AG04450 (cell line): ENCODE measurements at regions not wholly inside any gene's neighbourhood (a gene's known extent, or its start where the extent isn't known, plus 50 kb on each side); places are given as distances from the start of the nearest gene placed in this dataset.

ENCODE experiments used
- CTCF ChIA-PET: fragments of 300-600, 350-600 bp; formaldehyde crosslinking; extraction: SDS; loops from one replicate; lab custom pipeline; 2022; ENCODE audit warnings: antibody characterized with exemption, inconsistent platforms; lab: Charles Lee
- POLR2A ChIA-PET: fragments of 350-600 bp; formaldehyde crosslinking; extraction: SDS; loops from one replicate; lab custom pipeline; 2021; ENCODE audit warnings: antibody characterized with exemption, inconsistent platforms; lab: Yijun Ruan, JAX
- DNase-seq: peaks from one replicate; pipeline ENCODE4 v3.0.0-alpha.2; 2011; ENCODE audit warnings: low read depth, low spot score
- H3K27ac ChIP-seq: one replicate; pipeline ENCODE4 v1.5.1; 2012; ENCODE audit warnings: low read depth, low read length, control low read depth
- H3K27me3 ChIP-seq: one replicate; pipeline ENCODE4 v1.6.0; 2012; ENCODE audit warnings: low read length; ENCODE audit not compliant: control insufficient read depth, insufficient read depth
- H3K4me3 ChIP-seq: 2 replicates; pipeline ENCODE4 v1.5.1; 2011; ENCODE audit warnings: mild to moderate bottlenecking, low read depth, low read length, control low read depth
- H3K9me3 ChIP-seq: 2 replicates; pipeline ENCODE4 v1.5.1; 2012; ENCODE audit warnings: low read length; ENCODE audit not compliant: control insufficient read depth, insufficient read depth
- CTCF ChIP-seq: IDR thresholded peaks from 2 replicates; pipeline ENCODE4 v1.5.1; 2011; ENCODE audit warnings: low read depth, low read length, control low read depth, inconsistent platforms

DNA sequence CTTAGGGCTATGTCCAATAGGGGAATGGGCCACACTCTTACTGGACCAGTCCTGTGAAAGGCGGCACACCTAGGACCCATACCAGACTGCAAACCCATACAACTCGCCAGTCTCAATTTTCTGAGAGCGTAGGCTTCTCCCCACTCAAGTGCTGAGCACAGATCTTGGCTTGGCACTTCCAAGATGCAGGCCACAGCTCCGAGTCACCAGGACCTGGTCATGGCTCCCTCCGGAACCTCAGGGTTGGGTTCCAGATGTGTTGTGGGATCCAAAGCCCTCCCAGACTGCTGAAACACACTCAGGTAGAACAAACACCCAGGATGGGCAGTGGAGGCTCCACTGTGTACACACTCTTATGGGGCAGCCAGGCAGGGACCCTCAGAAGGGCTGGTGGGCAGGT lies 103.3 kb downstream of the TMEM144 start:
- DNase-seq, result no peak
- no peaks in the 10 kb centered on the region for H3K27me3 ChIP-seq
- ChIA-PET POLR2A (no interaction called here), CTCF (interaction anchor here (1.5 to 1.8 kb wide), 2 partner anchors 53 to 312 kb away, joined by 4 to 5 read pairs; no protein-coding TSS in a partner anchor)
- H3K9me3 ChIP-seq, result no peaks in the 10 kb centered on the region
- no peak overlapping the region for H3K4me3 ChIP-seq
- H3K27ac ChIP-seq, result peak overlapping the region; percentile 99
- TF ChIP-seq CTCF, result no peak

- CTCF ChIA-PET, result interaction anchor here (1.3 to 1.8 kb wide), 4 partner anchors 21 to 310 kb away, joined by 3 to 5 read pairs (median 4); no protein-coding TSS in a partner anchor
These were observed 104.6 kb downstream of the TMEM144 start for GRCh38 chr4:158314756-158315487.

DNA sequence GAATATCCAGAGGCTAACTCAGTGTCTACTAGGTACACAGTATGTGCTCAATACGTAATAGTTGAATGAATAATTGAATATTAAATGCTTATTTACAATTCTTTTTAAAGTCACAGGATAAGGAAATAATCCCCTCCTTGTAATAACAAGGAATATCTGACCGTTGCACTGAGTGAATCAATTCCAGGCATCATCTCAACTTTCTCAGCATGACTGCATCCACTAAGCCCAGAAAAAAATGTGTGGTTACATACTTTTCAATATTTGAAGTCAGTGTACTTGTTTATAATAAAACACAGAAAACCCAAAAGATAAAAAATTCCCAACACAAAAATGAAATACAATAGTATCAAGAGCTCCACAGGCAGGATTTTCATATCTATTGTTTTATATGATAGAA lies 105.4 kb downstream of the TMEM144 start:
- Histone ChIP-seq H3K4me3 (no peak overlapping the region), H3K27me3 (no peaks in the 10 kb centered on the region), H3K27ac (no peak overlapping the region), H3K9me3 (peaks cover 5% of the 10 kb centered on the region; the same call in 1 of the 2 replicates)
- ChIA-PET CTCF (interaction anchor here (1.4 kb wide), 1 partner anchor 21 kb away, joined by 3 read pairs; no protein-coding TSS in a partner anchor), POLR2A (interaction anchor here (0.6 to 1.5 kb wide), 2 partner anchors 7 to 195 kb away, joined by 4 to 5 read pairs; no protein-coding TSS in a partner anchor)
- DNase-seq, result peak; percentile 47
- no peak for TF ChIP-seq CTCF

More at GRCh38 chr4:158314756-158315487, 104.6 kb downstream of the TMEM144 start:
- H3K4me3 ChIP-seq, result no peak overlapping the region
- POLR2A ChIA-PET, result interaction anchor here (0.6 to 1.5 kb wide), 3 partner anchors 8 to 512 kb away, joined by 3 to 5 read pairs (median 4); no protein-coding TSS in a partner anchor
- TF ChIP-seq CTCF, result no peak
- peak overlapping the region; percentile 98 for H3K27ac ChIP-seq
- peaks cover 2% of the 10 kb centered on the region; the same call in 1 of the 2 replicates for H3K9me3 ChIP-seq
- H3K27me3 ChIP-seq, result no peaks in the 10 kb centered on the region
- peak; percentile 90 for DNase-seq

- H3K27ac ChIP-seq, result no peak overlapping the region
- CTCF ChIA-PET, result interaction anchor here (1.4 kb wide), 1 partner anchor 20 kb away, joined by 3 read pairs; no protein-coding TSS in a partner anchor
- H3K27me3 ChIP-seq, result no peaks in the 10 kb centered on the region
- POLR2A ChIA-PET, result interaction anchor here (0.8 kb wide), 1 partner anchor 506 kb away, joined by 3 read pairs; no protein-coding TSS in a partner anchor
- H3K9me3 ChIP-seq, result peaks cover 5% of the 10 kb centered on the region; the same call in 1 of the 2 replicates
- no peak for DNase-seq
- TF ChIP-seq CTCF, result no peak
- H3K4me3 ChIP-seq, result no peak overlapping the region
These were observed 106.0 kb downstream of the TMEM144 start for GRCh38 chr4:158316264-158316663.

DNA sequence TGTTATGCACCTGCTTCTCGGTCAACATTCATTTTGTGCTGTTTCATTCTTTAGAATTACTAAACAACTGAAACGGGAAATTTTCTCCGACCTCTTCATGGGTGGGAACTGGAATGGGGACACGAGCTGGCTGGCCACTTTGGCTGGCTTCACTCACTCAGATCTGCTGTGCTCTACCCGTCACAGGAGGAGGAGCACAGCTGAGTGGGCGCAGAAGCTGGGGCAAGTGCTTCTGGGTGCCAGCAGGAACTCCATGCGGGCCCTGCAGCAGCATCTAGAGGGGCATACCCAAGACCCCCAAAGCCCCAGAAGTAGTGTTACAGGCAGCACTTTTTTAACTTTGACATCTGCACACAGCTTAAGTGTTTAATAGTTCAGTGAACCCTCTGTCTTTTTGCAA lies 109.6 kb downstream of the TMEM144 start:
- ChIA-PET CTCF (no interaction called here), POLR2A (no interaction called here)
- no peak overlapping the region for H3K4me3 ChIP-seq
- no peak overlapping the region for H3K27ac ChIP-seq
- H3K27me3 ChIP-seq, result no peaks in the 10 kb centered on the region
- TF ChIP-seq CTCF, result no peak
- peaks cover 5% of the 10 kb centered on the region; the same call in 1 of the 2 replicates for H3K9me3 ChIP-seq
- DNase-seq, result no peak
